Brain pericyte (primary cell): ENCODE measurements at regions not wholly inside any gene's neighbourhood (a gene's known extent, or its start where the extent isn't known, plus 50 kb on each side); places are given as distances from the start of the nearest gene placed in this dataset.

ENCODE experiments used
- DNase-seq: peaks from one replicate; pipeline ENCODE4 v3.0.0-alpha.2; 2012; ENCODE audit warnings: low read depth, low spot score

GRCh38 chr15:93722165-93722564 is 509.2 kb upstream of the MCTP2 start:
- no peak for DNase-seq

GRCh38 chr15:93720607-93721006 is 510.8 kb upstream of the MCTP2 start:
- no peak for DNase-seq

GRCh38 chr15:93719921-93720351 is 511.4 kb upstream of the MCTP2 start:
- DNase-seq = no peak

GRCh38 chr15:93716615-93717231 is 514.6 kb upstream of the MCTP2 start:
- no peak for DNase-seq

- no peak for DNase-seq
Observed at GRCh38 chr15:93709708-93710107, 521.7 kb upstream of the MCTP2 start.

GRCh38 chr15:93708724-93709445 is 522.5 kb upstream of the MCTP2 start:
- no peak for DNase-seq

GRCh38 chr15:93707751-93708150 is 523.6 kb upstream of the MCTP2 start:
- no peak for DNase-seq

- DNase-seq = no peak
Observed at GRCh38 chr15:93706495-93707292, 524.7 kb upstream of the MCTP2 start.

GRCh38 chr15:93705753-93706455 is 525.5 kb upstream of the MCTP2 start:
- no peak for DNase-seq

- DNase-seq = no peak
Observed at GRCh38 chr15:93703092-93703739, 528.1 kb upstream of the MCTP2 start.

- DNase-seq = no peak
Observed at GRCh38 chr15:93700051-93700450, 531.3 kb upstream of the MCTP2 start.

GRCh38 chr15:93694033-93694432 is 537.3 kb upstream of the MCTP2 start:
- DNase-seq = no peak

- DNase-seq = no peak
Observed at GRCh38 chr15:93683651-93684050, 547.7 kb upstream of the MCTP2 start.

- DNase-seq = no peak
Observed at GRCh38 chr15:93671387-93671943, 559.9 kb upstream of the MCTP2 start.

- no peak for DNase-seq
Observed at GRCh38 chr15:93670931-93671330, 560.4 kb upstream of the MCTP2 start.

GRCh38 chr15:93664213-93664956 is 567.0 kb upstream of the MCTP2 start:
- DNase-seq = no peak

- DNase-seq = no peak
Observed at GRCh38 chr15:93662162-93662885, 569.0 kb upstream of the MCTP2 start.

GRCh38 chr15:93658026-93658816 is 569.2 kb upstream of the RGMA start:
- no peak for DNase-seq

- no peak for DNase-seq
Observed at GRCh38 chr15:93656041-93656440, 567.0 kb upstream of the RGMA start.
